HuH-7 (cell line): ENCODE measurements at regions not wholly inside any gene's neighbourhood (a gene's known extent, or its start where the extent isn't known, plus 50 kb on each side); places are given as distances from the start of the nearest gene placed in this dataset.
"Not testable (repeated sequence)": the region's sequence is repeated elsewhere in the genome, so short reads cannot be mapped to it uniquely, and the experiment has no call there.

ENCODE experiments used
- DNase-seq: peaks from one replicate; pipeline ENCODE4 v3.0.0; 2011; ENCODE audit warnings: low spot score

DNA sequence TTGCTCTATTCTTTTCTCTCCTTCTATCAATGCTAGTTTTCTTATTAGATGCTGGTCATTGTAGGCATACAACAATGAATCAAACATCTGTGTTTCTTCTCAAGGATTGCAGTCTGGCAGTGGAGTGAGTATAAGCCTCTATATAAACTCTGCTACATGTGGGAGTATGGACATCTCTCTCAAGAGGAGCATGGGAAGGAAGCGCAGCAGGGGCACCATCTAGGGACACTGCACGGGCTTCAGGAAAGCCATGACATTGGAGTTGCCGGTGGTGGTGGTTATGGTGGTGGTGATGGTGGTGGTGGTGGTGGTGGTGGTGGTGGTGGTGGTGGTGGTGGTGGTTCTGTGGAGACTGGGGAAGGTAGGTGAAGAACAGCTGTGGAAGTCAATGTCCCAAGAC, 462.6 kb downstream of the RNF144A start:
- no peak for DNase-seq

DNA sequence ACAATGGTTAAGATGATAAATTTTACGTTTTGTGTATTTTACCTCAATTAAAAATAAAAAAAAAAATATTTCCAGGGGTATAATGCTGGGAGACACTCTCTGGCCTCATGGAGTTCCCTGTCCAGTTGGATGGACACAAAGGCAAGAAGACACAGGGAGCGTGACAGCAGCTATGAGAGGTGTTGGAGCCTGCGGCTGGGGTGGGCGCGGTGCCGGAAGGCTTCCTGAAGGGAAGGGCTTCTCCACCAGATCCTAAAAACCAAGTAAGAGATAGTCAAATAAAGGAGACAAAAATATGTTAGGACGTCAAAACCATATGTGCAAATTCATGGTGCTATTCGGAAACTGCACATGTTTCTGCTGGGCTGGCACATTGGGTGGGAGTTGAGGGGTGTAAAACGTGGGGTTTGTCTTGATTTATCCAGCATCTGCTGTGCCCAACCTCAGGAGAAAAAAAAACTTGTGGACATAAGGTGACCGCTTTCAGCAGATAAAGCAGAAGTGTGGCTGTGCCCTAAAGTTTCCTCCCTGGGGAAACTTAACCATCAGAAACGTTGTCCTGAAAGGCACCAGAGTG, 467.6 kb downstream of the RNF144A start:
- no peak for DNase-seq

DNA sequence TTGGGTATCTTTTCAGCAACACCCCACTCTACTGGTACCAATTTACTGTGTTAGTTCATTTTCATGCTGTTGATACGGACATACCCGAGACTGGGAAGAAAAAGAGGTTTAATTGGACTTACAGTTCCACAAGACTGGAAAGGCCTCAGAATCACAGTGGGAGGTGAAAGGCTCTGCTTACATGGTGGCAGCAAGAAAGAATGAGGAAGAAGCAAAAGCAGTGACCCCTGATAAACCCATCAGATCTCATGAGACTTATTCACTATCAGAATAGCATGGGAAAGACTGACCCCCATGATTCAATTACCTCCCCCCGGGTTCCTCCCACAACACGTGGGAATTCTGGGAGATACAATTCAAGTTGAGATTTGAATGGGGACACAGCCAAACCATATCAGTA, 473.1 kb downstream of the RNF144A start:
- not testable (repeated sequence) for DNase-seq

DNA sequence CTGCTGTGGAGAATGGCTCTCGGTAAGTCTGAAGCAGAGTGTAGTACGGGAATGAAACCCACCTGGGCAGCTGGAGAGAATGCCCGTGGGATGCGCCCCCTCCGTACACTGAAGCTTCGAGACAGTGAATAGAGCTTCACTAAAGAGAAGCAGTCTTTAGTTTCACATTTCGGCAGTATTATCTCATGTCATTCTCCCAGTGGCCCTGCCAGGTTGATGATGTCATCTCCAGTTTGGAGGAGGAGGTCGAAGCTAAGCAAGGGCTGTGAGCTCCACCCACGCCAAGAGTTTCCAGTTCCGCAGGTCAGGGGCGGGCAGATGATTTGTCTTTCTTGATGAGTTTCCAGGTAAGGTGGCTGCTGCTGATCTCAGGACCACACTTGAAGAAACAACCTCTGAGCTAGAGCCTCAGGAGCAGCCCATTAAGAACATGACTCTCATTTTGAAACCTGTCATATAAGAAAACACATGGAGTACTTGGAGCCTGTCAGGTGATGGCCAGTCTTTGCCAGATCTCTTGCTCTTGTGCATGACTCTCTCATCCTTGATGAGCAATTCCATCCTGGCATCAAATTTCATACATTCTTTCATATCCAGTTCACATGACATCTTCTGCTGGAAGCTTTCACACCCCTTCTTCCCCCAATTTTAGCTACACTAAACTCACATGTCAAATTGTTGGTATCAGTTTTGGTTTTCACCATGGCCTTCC, 475.0 kb downstream of the RNF144A start:
- DNase-seq: no peak

DNA sequence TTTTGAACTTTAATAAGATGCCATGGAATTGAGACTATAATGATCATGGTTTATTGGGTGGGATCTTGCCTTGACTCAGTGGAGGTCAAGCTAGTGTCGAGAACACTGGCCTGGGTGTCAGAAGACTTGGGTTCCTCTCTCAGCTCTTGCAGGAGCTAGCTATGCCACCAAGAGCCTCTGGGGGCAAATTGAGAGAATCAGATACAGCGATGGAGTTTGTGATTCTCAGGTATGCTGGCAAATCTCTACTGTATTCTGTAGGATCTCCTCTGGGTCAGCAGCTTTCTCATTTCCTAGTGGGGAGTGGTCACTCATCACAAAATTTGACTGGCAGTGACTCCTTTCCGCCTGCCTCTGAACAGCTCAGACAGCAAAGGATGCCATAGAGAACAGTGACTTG, 477.0 kb downstream of the RNF144A start:
- no peak for DNase-seq

DNA sequence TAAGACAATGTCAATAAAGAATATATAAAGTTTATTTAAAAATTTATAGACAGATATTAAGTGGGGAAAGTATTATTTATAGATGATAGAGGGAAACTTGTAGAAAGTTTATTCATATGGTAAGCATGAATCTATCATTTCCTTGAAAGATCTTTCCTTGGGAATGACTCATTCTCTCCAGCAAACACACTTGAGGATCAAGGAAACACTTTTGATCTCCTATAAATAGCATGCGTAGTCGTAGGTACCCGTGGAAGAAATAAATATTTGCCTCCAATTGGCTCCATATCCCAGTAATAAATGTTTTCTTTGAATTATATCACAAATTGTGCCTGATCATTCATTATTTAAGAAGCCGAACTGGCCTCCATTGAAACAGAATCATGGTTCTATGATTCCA, 483.4 kb downstream of the RNF144A start:
- DNase-seq: no peak

DNA sequence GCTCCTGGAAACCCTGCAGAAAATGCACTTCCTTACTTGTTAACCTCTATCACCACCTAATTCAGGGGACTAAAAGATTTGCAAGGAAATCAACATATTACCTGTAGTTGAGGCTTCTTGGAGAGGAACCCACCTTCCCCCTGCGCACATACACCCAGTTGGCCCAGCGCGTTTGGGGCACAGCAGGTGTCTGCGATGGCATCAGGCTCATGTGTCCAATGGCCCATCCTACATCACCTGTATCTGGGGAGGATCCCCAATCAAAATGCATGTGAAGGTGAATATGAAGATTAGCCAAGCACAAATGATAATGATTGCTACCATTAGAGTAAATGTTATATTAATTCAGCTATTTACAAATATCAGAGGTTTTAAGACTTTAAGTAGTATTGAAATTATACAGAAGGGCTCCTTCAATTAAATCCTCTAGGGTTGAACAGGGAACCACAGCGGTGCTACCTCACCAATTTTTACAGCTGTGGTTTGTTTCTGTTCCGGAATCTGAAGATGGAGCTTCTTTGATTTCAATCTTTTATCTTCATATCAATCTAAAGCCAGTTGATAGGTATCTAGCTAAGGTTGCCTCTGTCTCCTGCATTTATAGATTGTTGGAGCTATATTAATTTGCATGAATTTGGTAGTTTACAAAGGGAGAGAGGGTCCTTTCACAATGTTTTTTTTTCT, 486.0 kb downstream of the RNF144A start:
- no peak for DNase-seq

DNA sequence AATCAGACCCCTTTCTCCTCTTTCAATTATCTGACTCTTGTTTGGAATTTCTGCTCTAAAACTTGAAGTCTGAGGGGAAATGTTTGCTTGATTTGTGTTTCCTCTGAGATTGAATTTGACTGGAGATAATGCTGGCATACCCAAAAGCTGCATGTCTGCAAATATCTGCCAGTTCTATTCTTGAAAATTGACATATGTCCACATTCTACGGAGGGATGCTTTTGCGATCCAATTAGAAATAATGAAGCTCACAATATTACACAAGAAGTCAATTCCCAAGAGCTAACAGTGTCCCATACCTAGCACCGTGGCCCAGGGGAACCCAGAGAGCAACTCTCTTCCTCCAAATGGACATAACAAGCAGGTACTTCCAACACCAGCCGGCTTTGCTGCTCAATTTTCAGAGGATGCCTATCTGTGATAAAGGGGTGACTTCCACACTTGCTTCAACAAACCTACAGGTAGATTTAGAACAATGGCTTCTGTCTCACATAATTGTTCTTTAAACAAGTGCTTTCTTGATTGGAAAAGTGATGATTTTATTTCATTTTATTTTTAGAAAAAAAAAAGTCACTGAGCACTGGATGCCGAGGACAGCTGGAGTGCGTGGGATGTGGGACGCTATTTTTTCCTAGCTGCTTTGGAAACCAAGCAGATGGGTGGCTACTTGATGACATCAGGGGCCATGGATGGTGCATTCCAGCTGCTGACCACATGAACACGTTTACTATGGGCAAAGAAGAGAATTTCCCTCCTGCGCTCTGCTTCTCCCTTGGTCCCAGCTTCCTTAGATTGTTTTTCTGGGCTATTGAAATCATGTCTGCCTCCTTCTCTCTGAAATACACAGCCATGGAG, 488.9 kb downstream of the RNF144A start:
- no peak for DNase-seq

DNA sequence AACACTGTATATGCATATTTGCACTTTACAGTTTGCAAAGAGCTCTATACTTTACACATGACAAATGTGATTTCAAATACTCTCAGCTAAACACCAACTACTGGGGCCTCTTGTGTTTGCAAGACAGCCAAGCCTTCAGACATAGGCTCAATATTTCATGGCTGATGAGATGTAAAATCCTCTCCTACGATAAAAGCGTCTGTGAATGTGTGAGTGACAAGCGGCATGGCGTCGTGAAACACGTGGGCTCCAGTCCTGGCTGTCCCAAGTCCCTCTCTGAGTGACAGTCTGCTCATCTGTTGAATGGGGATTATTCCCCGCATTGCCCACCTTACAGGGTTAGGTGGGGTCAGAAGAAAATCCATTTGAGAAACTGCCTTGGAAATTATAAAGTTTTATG, 489.8 kb downstream of the RNF144A start:
- no peak for DNase-seq

DNA sequence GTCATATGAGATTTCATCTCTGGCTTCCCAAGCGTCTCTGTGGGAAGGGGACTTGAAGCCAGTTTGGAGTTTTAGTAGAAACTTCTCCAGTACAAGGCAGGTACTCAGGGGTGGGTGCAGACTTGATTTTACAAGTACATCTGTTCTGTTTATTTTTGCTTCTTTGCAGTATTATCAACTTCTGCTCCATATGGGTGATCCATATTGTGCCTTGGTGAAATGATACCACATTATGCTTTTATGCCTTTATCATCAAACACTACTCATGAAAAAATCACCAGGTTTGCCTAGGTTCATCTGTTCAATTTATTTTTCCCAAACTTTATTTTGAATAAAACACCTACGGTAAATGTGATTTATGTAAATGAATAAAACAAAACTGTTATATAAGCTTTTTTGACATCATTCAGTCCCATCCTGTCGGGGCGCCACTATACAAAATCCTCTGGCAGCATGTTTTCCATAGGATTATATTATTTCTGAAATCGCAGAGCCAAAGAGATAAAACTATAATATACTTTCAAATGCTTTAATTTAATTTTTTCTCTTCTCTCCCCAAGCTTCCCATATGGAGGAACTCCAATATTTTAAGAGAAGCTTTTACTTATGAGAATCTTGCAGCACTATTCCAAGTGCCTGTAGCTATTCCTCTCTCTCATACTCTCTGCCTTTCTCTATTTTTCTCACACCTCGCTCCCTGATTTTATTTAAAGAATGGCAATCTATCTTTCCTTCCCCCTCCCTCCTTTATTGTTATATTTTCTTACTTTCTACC, 490.9 kb downstream of the RNF144A start:
- no peak for DNase-seq

DNA sequence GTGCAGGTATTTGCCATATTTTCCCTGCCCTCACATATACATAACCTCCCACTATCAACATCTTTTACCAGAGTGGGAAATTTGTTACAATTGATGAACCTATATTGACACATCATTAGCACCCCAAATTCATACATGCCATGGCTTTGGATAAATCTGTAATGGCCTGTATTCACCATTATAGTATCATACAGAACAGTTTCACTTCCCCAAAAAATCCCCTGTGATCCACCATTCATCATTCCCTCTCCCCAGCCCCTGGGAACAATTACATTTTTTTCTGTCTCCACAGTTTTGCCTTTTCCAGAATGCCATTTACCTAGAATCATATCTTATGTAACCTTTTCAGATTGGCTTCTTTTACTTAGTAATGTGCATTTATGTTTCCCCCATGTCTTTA, 494.5 kb downstream of the RNF144A start:
- no peak for DNase-seq

DNA sequence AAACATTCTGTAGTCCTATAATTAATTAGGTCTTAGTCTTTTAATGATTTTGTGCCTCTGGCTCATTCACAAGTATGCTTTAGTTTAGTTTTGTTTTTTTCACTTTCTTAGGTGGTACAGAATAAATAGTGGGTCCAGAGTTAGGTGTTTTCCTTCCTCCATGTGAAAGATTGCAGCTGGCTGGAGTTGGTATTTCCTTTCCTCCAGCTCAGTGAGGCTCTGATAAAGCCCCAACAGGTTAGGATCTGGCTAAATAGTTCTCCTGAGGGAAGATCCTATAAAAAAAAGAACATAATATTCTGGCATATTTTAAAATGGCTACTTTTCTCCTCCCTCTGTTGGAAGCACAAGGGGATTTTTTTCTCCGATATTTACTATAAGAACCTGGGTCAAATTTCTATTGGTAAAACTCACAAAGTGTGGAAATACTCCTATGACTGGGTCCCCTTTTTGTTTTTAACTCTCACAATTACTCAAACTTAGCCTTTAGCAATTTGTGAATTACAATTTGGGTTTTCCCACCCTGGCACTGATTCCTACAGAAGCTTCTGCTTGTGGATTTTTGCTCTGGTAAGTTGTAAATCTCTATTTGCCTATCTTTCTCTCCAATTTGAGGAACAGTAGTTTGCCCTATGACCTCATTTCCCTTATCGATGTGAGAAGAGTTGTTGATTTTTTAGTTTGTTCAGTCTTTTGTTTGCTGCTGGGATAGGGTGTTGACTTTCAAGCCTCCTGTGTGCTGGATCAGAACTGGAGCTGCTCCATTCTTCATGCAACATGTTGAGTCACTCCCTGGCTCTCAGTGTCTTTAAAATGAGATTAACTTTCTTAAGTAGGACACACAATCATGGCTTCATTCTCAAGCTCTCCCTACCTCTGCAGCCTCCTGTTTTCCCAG, 500.9 kb downstream of the RNF144A start:
- peak; percentile 27 for DNase-seq

DNA sequence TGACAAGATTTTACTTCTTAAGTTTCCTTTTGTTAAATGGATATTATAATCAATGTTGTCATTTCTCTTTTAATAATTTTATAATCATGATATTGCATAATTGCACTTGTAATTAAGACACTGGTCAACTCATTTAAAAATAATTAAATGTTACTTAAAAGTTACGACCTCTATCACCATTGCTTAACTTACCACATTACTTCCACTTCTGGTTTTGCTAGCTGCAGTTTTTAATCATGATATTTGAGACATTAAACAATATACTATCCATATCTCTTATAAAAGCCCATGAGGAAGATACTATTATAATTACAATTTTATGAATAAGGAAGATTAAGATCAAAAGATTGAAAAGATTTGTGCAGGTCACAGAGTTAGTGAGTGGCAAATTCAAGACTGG, 502.0 kb downstream of the RNF144A start:
- DNase-seq: no peak

DNA sequence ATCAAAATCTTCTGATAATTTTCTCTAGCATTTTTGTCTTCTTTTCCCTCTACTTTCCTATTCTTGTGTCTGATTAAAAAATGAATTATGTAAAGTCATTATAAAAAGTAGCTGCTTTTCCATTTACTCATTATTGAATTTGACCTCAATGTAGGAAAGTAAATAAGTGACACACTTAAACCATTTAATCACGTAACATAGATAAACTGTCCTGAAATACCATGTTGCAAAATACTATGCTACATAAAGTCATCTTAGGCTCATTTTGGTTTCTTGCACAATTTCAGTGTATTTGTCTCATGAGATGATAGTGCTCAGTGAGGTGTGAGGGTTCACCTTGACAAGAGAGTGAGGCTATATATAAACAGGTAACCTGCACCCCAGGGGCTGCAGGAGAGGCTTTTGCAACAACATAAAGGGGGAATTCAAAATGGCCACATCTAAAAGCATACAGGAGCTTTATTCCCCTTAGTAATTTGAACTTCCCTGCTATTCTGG, 502.7 kb downstream of the RNF144A start:
- no peak for DNase-seq

DNA sequence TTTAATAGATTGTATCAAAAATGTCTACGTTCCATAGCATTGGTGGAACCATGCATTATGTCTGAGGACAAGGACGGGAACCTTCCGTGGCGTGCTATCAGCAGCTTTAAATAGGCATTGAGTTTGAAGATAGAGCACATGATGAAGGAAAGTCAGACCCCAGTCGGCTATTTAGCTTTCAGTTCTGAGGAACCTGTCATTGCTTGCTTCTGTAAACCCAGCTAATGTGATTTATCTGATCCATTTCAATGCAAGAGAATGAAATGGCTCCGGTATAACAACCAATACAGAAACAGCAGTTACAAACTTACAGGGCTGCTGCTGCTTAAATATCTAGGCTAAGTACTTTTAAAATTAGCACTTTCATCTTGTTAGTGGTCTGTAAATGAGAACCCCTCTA, 503.3 kb downstream of the RNF144A start:
- no peak for DNase-seq

DNA sequence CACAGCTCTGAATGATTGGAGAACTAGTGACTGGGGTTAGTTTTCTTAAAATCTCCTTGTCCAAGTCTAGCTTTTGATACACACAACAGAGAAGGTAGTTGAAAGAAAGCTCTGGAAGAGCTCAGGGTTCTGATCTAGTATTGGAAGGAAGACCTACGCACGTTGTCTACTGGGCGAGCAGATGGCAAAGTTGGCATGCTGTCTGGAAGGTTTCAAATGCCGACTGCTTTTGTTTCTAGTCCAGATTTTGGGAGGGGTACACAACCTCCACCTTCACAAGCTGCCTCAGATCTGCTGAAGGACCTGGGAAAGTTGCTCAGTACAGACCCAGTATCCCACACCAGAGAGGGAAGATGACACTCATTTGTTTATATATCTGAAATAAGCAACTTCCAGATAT, 507.3 kb downstream of the RNF144A start:
- no peak for DNase-seq

DNA sequence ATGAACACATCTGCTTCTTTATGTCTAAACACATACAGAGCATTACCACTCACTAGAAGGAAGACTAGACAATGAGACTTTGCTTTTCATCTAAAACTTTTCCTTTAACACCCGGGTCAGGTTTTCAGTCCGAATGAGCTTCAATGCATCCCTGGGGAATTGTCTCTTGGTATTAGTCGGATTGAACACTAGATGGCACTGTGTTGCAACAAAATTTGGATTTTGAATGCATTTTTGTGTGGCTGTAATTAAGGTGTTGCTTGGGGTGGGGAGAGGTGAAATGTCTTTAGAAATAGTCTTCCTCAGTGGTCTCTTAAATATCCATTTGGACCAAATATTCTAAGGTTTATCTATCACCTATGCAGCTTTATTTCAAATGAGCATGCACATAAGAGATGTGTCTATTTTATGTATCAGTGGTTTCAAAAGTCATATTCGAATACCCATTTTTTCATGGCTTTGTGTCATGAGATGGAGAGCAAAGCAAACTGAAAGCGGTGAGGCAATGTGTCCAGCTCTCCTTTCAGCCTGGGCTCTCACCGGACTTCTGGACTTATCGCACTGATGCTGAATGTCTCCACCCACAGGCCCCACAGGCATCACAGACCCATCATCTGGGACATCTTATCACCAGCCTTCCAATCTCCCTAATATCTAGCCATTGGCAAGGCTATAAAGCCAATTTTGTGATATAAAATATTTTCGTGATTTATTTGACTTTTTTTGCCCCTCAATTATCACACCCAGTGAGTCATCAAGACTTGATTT, 510.3 kb downstream of the RNF144A start:
- peak; percentile 60 for DNase-seq

DNA sequence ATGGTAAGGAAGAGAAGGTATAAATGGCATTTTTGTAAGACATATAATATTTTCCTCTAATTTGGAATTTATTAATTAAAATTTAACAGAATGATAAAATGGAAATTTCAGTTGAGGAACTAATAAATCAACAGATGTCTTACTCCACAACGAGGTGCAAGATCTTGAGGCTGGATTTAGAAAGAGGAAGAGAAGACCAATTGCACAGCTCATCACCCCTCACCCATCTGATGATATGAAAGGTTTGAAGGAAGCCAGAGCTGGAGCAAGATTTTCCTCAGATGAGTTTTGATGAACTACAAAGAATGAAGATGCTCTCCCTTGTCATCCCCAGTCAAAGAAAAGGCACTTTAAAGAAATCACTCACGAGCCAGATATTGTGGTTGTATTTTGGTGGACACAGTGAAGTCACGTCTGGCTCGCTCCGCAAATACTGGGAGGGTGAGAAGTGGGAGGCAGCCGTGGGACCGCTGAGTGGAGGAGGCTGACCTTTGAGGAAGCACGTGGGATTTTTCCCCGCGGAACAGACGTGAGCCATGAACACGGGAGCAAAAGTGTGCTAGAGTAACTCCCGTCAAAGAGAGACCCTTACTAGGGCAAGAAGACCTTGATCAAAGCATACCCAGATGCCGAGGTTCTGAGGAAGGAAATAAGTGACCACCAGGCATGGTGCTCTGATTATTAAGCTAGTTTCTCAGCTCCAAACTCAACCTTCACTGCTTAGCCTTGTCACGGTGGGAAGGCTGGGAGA, 511.4 kb downstream of the RNF144A start:
- DNase-seq: no peak

DNA sequence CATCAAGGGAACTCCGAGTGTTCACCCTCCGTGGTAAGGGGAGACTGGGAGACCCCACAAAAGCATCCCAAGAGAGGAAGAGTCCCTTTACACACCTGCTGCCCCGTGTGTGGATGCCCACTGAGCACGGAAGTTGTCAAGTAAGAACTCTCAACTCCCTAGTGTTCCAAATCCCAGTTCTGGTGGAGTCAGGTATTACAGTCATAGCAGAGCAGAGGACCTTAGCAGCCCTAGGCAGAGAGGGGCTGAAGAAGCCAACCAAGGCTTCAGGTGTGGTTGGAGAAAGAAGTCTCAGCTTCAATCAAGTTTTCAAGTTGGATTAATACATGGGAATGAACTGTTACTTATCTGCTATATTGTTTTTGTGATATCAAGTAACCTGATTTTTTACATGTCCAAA, 512.5 kb downstream of the RNF144A start:
- peak; percentile 36 for DNase-seq
